IMR-90 (cell line): ENCODE measurements at regions not wholly inside any gene's neighbourhood (a gene's known extent, or its start where the extent isn't known, plus 50 kb on each side); places are given as distances from the start of the nearest gene placed in this dataset.

Experiments used
- ATAC-seq: fragments of 200-7000 bp; cut with Tn5 transposase; 2 replicates; pipeline ENCODE4 v1.9.1; 2020; ENCODE audit warnings: low read depth, mild to moderate bottlenecking, moderate library complexity
- BruUV-seq: library from RNA; stranded (reverse); fragments of 400-500 nt; replicated peaks from 2 replicates; lab custom pipeline; 2021; lab: Mats Ljungman, UMichigan
- CTCF ChIA-PET: fragments of 300-600 bp; formaldehyde crosslinking; extraction: SDS; loops from one replicate; lab custom pipeline; 2021; ENCODE audit warnings: antibody characterized with exemption; lab: Yijun Ruan, JAX
- POLR2A ChIA-PET: fragments of 300-600 bp; sonication (Branson Sonifier 250); formaldehyde crosslinking; loops from one replicate; lab custom pipeline; 2022; ENCODE audit warnings: antibody characterized with exemption; ENCODE audit not compliant: unreplicated experiment; lab: Charles Lee
- DNase-seq: peaks from one replicate; pipeline ENCODE4 v3.0.0; 2013
- H2AFZ ChIP-seq: replicated peaks from 2 replicates; pipeline ENCODE3; 2013; ENCODE audit warnings: low read length, mild to moderate bottlenecking; ENCODE audit not compliant: poor library complexity
- H2AK5ac ChIP-seq: 2 replicates; pipeline ENCODE4 v1.6.1; 2013; ENCODE audit warnings: low read depth, low read length, inconsistent platforms
- H2AK9ac ChIP-seq: replicated peaks from 2 replicates; pipeline ENCODE3; 2013; ENCODE audit warnings: mild to moderate bottlenecking, low read depth, low read length, moderate library complexity; ENCODE audit not compliant: poor library complexity
- H2BK120ac ChIP-seq: 2 replicates; pipeline ENCODE4 v1.6.1; 2013; ENCODE audit warnings: low read depth, low read length, inconsistent platforms
- H2BK15ac ChIP-seq: 3 replicates; pipeline ENCODE4 v1.6.1; 2013; ENCODE audit warnings: low read depth, low read length, inconsistent platforms
- H2BK20ac ChIP-seq: 2 replicates; pipeline ENCODE4 v1.6.1; 2013; ENCODE audit warnings: low read depth, mild to moderate bottlenecking, inconsistent platforms, low read length, moderate library complexity
- H2BK5ac ChIP-seq: 2 replicates; pipeline ENCODE4 v1.6.1; 2013; ENCODE audit warnings: mild to moderate bottlenecking, low read depth, low read length, inconsistent platforms; ENCODE audit not compliant: poor library complexity, severe bottlenecking
- H3K14ac ChIP-seq: replicated peaks from 2 replicates; pipeline ENCODE4 v1.6.1; 2013; ENCODE audit warnings: low read depth, low read length, inconsistent platforms
- H3K18ac ChIP-seq: 2 replicates; pipeline ENCODE4 v1.6.1; 2013; ENCODE audit warnings: low read depth, low read length, control low read depth
- H3K23ac ChIP-seq: 2 replicates; pipeline ENCODE4 v1.6.1; 2013; ENCODE audit warnings: low read depth, low read length, inconsistent platforms
- H3K27ac ChIP-seq: 2 replicates; pipeline ENCODE4 v1.5.1; 2013; ENCODE audit warnings: mild to moderate bottlenecking, control low read depth, low read length; ENCODE audit not compliant: insufficient read depth
- H3K27me3 ChIP-seq: 2 replicates; pipeline ENCODE4 v1.6.1; 2013; ENCODE audit warnings: low read length; ENCODE audit not compliant: control insufficient read depth, insufficient read depth
- H3K36me3 ChIP-seq: 2 replicates; pipeline ENCODE4 v1.6.1; 2013; ENCODE audit warnings: low read length, mixed read lengths; ENCODE audit not compliant: control insufficient read depth, insufficient read depth
- H3K4ac ChIP-seq: 2 replicates; pipeline ENCODE4 v1.6.1; 2013; ENCODE audit warnings: low read depth, low read length, inconsistent platforms
- H3K4me1 ChIP-seq: 2 replicates; pipeline ENCODE4 v1.6.1; 2013; ENCODE audit warnings: low read length, mixed read lengths; ENCODE audit not compliant: control insufficient read depth, insufficient read depth
- H3K4me2 ChIP-seq: 2 replicates; pipeline ENCODE4 v1.6.1; 2013; ENCODE audit warnings: low read depth, mild to moderate bottlenecking, control low read depth, low read length, moderate library complexity
- H3K4me3 ChIP-seq: 2 replicates; pipeline ENCODE4 v1.5.1; 2013; ENCODE audit warnings: low read depth, mild to moderate bottlenecking, control low read depth, low read length, moderate library complexity; ENCODE audit not compliant: insufficient read depth
- H3K56ac ChIP-seq: 2 replicates; pipeline ENCODE4 v1.6.1; 2013; ENCODE audit warnings: low read length, inconsistent platforms; ENCODE audit not compliant: insufficient read depth; ENCODE audit errors: extremely low read depth
- H3K79me1 ChIP-seq, 2 experiments: 2 replicates each; pipeline ENCODE4 v1.6.1; 2013; ENCODE audit warnings: low read length in 2 of 2, inconsistent platforms in 1 of 2, low read depth in 1 of 2
- H3K9ac ChIP-seq: 2 replicates; pipeline ENCODE4 v1.6.1; 2013; ENCODE audit warnings: low read depth, low read length, control low read depth
- H3K9me1 ChIP-seq: 2 replicates; pipeline ENCODE4 v1.6.1; 2013; ENCODE audit warnings: low read length, inconsistent platforms; ENCODE audit not compliant: insufficient read depth
- H3K9me3 ChIP-seq: 2 replicates; pipeline ENCODE4 v1.6.1; 2013; ENCODE audit warnings: low read length; ENCODE audit not compliant: control insufficient read depth, insufficient read depth
- H4K20me1 ChIP-seq: 2 replicates; pipeline ENCODE4 v1.6.1; 2013; ENCODE audit warnings: low read length, inconsistent platforms; ENCODE audit not compliant: insufficient read depth
- H4K5ac ChIP-seq: 2 replicates; pipeline ENCODE4 v1.6.1; 2013; ENCODE audit warnings: mild to moderate bottlenecking, low read depth, low read length, control low read depth
- H4K8ac ChIP-seq, 2 experiments: 2 replicates each; pipeline ENCODE4 v1.6.1; 2013; ENCODE audit warnings: low read depth in 2 of 2, low read length in 2 of 2, control low read depth in 1 of 2, inconsistent platforms in 1 of 2
- H4K91ac ChIP-seq: 2 replicates; pipeline ENCODE4 v1.6.1; 2013; ENCODE audit warnings: low read depth, low read length, inconsistent platforms; ENCODE audit not compliant: insufficient read depth
- BHLHE40 ChIP-seq: fragments of 150-350 bp; IDR thresholded peaks from 2 replicates; pipeline ENCODE4 v1.6.1; 2016; ENCODE audit warnings: mild to moderate bottlenecking, low read depth, low read length
- CEBPB ChIP-seq: IDR thresholded peaks from 2 replicates; pipeline ENCODE4 v1.6.1; 2012; ENCODE audit warnings: low read depth, low read length, improper control_type of control experiment
- CHD1 ChIP-seq: IDR thresholded peaks from 2 replicates; pipeline ENCODE4 v1.6.1; 2012; ENCODE audit warnings: low read depth, low read length, improper control_type of control experiment
- FOS ChIP-seq: fragments of 150-350 bp; IDR thresholded peaks from 2 replicates; pipeline ENCODE4 v1.6.1; 2016; ENCODE audit warnings: low read depth, low read length
- MAFK ChIP-seq: IDR thresholded peaks from 2 replicates; pipeline ENCODE4 v1.6.1; 2012; ENCODE audit warnings: low read depth, low read length, improper control_type of control experiment
- MAZ ChIP-seq: IDR thresholded peaks from 2 replicates; pipeline ENCODE4 v1.6.1; 2012; ENCODE audit warnings: low read depth, mild to moderate bottlenecking, low read length, improper control_type of control experiment, moderate library complexity, borderline replicate concordance
- MXI1 ChIP-seq: IDR thresholded peaks from 2 replicates; pipeline ENCODE4 v1.6.1; 2012; ENCODE audit warnings: low read depth, mild to moderate bottlenecking, low read length, moderate library complexity, borderline replicate concordance
- NFE2L2 ChIP-seq: fragments of 150-350 bp; IDR thresholded peaks from 2 replicates; pipeline ENCODE4 v1.6.1; 2016; ENCODE audit warnings: low read depth, mild to moderate bottlenecking, low read length
- POLR2A ChIP-seq: IDR thresholded peaks from 2 replicates; pipeline ENCODE4 v1.6.1; 2012; ENCODE audit warnings: mild to moderate bottlenecking, low read depth, low read length
- RAD21 ChIP-seq: IDR thresholded peaks from 2 replicates; pipeline ENCODE4 v1.6.1; 2012; ENCODE audit warnings: low read length, improper control_type of control experiment
- RCOR1 ChIP-seq: IDR thresholded peaks from 2 replicates; pipeline ENCODE4 v1.6.1; 2012; ENCODE audit warnings: mild to moderate bottlenecking, low read length, improper control_type of control experiment; ENCODE audit not compliant: insufficient replicate concordance
- RFX5 ChIP-seq: IDR thresholded peaks from 2 replicates; pipeline ENCODE4 v1.8.0; 2012; ENCODE audit warnings: low read depth, mild to moderate bottlenecking, low read length, moderate library complexity
- SMC3 ChIP-seq: fragments of 150-350 bp; IDR thresholded peaks from 2 replicates; pipeline ENCODE4 v1.6.1; 2016; ENCODE audit warnings: low read depth, mild to moderate bottlenecking, antibody characterized with exemption, low read length, moderate library complexity
- dilution Hi-C: fragments of 300-500 bp; cut with HindIII; formaldehyde crosslinking; loops from one replicate; pipeline ENCODE4 v1.14.3; 2018; ENCODE audit warnings: low sequenced_read_pairs; ENCODE audit not compliant: unreplicated experiment
- in situ Hi-C: fragments of 300-500 bp; cut with MboI; formaldehyde crosslinking; loops from 3 replicates; pipeline ENCODE4 v1.14.3; 2019; ENCODE audit warnings: low sequenced_read_pairs, inconsistent platforms, mixed read lengths
- intact Hi-C: fragments of 100-400 bp; cut with micrococcal nuclease; formaldehyde crosslinking; loops from 2 replicates; pipeline ENCODE4 v1.10.0; 2022
- TF ChIP-seq, protein P1 (sequence below): conservative IDR thresholded peaks from 2 replicates; pipeline ENCODE4 v1.5.1; 2012; ENCODE audit warnings: mild to moderate bottlenecking, low read depth, low read length, improper control_type of control experiment
- TF ChIP-seq, protein P2 (sequence below): fragments of 150-350 bp; IDR thresholded peaks from 2 replicates; pipeline ENCODE4 v1.6.1; 2017; ENCODE audit warnings: mild to moderate bottlenecking, antibody characterized with exemption, low read length, low read depth
- TF ChIP-seq, protein P3 (sequence below): fragments of 150-350 bp; IDR thresholded peaks from 2 replicates; pipeline ENCODE4 v1.6.1; 2016; ENCODE audit warnings: low read depth, mild to moderate bottlenecking, low read length, moderate library complexity, borderline replicate concordance

DNA sequence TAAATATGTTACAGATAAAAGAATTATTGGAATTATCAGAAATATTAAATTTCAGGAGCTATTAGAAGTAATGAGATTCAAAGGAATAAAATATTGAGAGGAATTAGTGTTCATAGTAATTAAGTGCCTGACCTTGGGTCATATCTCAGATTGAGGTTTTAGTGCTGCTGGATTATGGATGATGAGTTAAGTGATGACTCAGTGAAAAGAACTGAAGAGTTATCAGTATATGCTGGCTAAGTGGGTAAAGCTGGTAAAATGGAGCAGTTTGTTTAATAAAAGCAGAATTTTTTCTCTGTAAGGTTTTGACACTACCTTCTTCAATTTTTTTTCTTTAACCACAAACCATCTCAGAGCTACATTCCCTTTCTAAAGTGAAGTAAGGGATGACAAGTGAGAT is 206.7 kb downstream of the MANEA start:
- Histone ChIP-seq H2BK20ac (no peak overlapping the region), H3K4me3 (no peak overlapping the region), H3K9ac (no peak overlapping the region), H3K23ac (no peak overlapping the region), H3K4ac (no peak overlapping the region), H3K14ac (no peak overlapping the region), H2BK15ac (no peak overlapping the region), H3K9me3 (peaks cover 3% of the 10 kb centered on the region), H3K79me1 (no peaks in the 10 kb centered on the region), H2BK5ac (no peak overlapping the region), H3K9me1 (no peaks in the 10 kb centered on the region), H3K18ac (no peak overlapping the region), H2AFZ (no peak overlapping the region), H3K36me3 (no peaks in the 10 kb centered on the region), H4K8ac (no peak overlapping the region), H4K5ac (no peak overlapping the region), H4K91ac (no peak overlapping the region), H3K27me3 (no peaks in the 10 kb centered on the region), H2AK9ac (no peak overlapping the region), H3K4me1 (no peaks in the 10 kb centered on the region), H3K4me2 (no peak overlapping the region), H4K20me1 (no peaks in the 10 kb centered on the region), H2AK5ac (no peak overlapping the region), H3K56ac (no peak overlapping the region), H3K27ac (no peak overlapping the region), H2BK120ac (no peak overlapping the region)
- in situ Hi-C loops (no loop called here), intact Hi-C loops (no loop called here), dilution Hi-C loops (no loop called here)
- ChIA-PET POLR2A (no interaction called here), CTCF (no interaction called here)
- no peak for TF ChIP-seq MXI1
- no peak for TF ChIP-seq FOS
- no peak for TF ChIP-seq RFX5
- no peak for TF ChIP-seq NFE2L2
- TF ChIP-seq, protein P1, sequence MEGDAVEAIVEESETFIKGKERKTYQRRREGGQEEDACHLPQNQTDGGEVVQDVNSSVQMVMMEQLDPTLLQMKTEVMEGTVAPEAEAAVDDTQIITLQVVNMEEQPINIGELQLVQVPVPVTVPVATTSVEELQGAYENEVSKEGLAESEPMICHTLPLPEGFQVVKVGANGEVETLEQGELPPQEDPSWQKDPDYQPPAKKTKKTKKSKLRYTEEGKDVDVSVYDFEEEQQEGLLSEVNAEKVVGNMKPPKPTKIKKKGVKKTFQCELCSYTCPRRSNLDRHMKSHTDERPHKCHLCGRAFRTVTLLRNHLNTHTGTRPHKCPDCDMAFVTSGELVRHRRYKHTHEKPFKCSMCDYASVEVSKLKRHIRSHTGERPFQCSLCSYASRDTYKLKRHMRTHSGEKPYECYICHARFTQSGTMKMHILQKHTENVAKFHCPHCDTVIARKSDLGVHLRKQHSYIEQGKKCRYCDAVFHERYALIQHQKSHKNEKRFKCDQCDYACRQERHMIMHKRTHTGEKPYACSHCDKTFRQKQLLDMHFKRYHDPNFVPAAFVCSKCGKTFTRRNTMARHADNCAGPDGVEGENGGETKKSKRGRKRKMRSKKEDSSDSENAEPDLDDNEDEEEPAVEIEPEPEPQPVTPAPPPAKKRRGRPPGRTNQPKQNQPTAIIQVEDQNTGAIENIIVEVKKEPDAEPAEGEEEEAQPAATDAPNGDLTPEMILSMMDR = no peak
- no peak for TF ChIP-seq MAFK
- TF ChIP-seq RAD21 = no peak
- TF ChIP-seq SMC3 = no peak
- TF ChIP-seq RCOR1 = no peak
- TF ChIP-seq, protein P2, sequence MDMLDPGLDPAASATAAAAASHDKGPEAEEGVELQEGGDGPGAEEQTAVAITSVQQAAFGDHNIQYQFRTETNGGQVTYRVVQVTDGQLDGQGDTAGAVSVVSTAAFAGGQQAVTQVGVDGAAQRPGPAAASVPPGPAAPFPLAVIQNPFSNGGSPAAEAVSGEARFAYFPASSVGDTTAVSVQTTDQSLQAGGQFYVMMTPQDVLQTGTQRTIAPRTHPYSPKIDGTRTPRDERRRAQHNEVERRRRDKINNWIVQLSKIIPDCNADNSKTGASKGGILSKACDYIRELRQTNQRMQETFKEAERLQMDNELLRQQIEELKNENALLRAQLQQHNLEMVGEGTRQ = no peak
- TF ChIP-seq POLR2A = no peak
- no peak for TF ChIP-seq MAZ
- TF ChIP-seq CHD1 = no peak
- TF ChIP-seq BHLHE40 = no peak
- no peak for TF ChIP-seq CEBPB
- TF ChIP-seq, protein P3, sequence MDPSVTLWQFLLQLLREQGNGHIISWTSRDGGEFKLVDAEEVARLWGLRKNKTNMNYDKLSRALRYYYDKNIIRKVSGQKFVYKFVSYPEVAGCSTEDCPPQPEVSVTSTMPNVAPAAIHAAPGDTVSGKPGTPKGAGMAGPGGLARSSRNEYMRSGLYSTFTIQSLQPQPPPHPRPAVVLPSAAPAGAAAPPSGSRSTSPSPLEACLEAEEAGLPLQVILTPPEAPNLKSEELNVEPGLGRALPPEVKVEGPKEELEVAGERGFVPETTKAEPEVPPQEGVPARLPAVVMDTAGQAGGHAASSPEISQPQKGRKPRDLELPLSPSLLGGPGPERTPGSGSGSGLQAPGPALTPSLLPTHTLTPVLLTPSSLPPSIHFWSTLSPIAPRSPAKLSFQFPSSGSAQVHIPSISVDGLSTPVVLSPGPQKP = no peak
- ATAC-seq (no peak), DNase-seq (no peak)
- no TSS peak for BruUV-seq
